ENCODE measurements at regions not wholly inside any gene's neighbourhood (a gene's known extent, or its start where the extent isn't known, plus 50 kb on each side); places are given as distances from the start of the nearest gene placed in this dataset.

DNA sequence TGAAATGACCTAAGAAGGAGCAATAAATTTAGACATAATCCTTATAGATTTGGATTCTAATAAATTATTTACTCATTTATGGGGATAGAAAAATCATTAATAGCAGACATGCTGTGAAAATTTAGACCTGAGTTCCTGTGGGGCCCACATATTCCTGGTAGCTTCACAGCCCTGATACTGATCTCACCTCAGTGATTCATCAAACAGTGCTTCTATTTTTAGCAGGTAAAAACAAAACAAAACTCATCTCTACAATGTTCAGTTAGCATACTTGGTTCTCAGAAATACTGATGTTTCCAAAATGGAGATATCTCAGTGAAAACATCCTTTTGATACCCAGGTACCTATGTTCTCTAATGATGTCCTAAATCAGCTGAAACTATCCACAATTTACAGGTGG is 841.1 kb upstream of the SORCS1 start:
- TF ChIP-seq POLR2A (IDR thresholded peaks at IDR 0.05; ENCODE audit: low read depth, low read length), result no peak
- TF ChIP-seq SPI1 (IDR thresholded peaks at IDR 0.05; ENCODE audit: low read depth, low read length), result no peak
